HepG2 (cell line): ENCODE measurements at regions not wholly inside any gene's neighbourhood (a gene's known extent, or its start where the extent isn't known, plus 50 kb on each side); places are given as distances from the start of the nearest gene placed in this dataset.

Experiments
- ATAC-seq: fragments of 200-7000 bp; cut with Tn5 transposase; 3 replicates; pipeline ENCODE4 v1.9.1; 2020; ENCODE audit warnings: mild to moderate bottlenecking, moderate library complexity
- BruUV-seq: library from RNA; stranded (reverse); fragments of 400-500 nt; replicated peaks from 2 replicates; lab custom pipeline; 2021; lab: Mats Ljungman, UMichigan
- CTCF ChIA-PET: fragments of 300-600 bp; formaldehyde crosslinking; extraction: SDS; loops from one replicate; lab custom pipeline; 2021; ENCODE audit warnings: low total read pairs, inconsistent platforms, low intra/inter-chr PET ratio; lab: Yijun Ruan, JAX
- POLR2A ChIA-PET: fragments of 350-600 bp; sonication (Branson Sonifier 250); formaldehyde crosslinking; loops from one replicate; lab custom pipeline; 2020; ENCODE audit warnings: antibody characterized with exemption, inconsistent platforms; lab: Yijun Ruan, JAX
- DNase-seq: peaks from one replicate; pipeline ENCODE4 v3.0.0-alpha.2; 2015; ENCODE audit warnings: low spot score
- FAIRE-seq: peaks from 3 replicates; lab custom pipeline; 2011; peaks lifted over from hg19 to GRCh38; lab: Jason Lieb, UNC
- H2AFZ ChIP-seq: one replicate; pipeline ENCODE4 v1.6.1; 2011; ENCODE audit warnings: low read length, inconsistent platforms
- H3K27ac ChIP-seq: fragments of 300-600 bp; 3 replicates; pipeline ENCODE4 v1.8.0; 2011; ENCODE audit warnings: mixed run types, mild to moderate bottlenecking, mixed read lengths, low read length, inconsistent platforms; ENCODE audit not compliant: insufficient read depth; ENCODE audit errors: extremely low read length
- H3K27me3 ChIP-seq, 2 experiments: fragments of 200-600 bp in 1 of 2; 2 replicates in 1 of 2; 3 replicates in 1 of 2; pipeline versions ENCODE4 v1.6.0 to v1.8.0; 2011; ENCODE audit warnings: low read length in 2 of 2, mild to moderate bottlenecking in 2 of 2, moderate library complexity in 2 of 2, inconsistent platforms in 1 of 2; ENCODE audit not compliant: insufficient read depth in 2 of 2, control insufficient read depth in 1 of 2
- H3K36me3 ChIP-seq, 2 experiments: fragments of 200-600 bp in 1 of 2; replicated peaks in 1 of 2; 2 replicates in 1 of 2; 3 replicates in 1 of 2; pipeline versions ENCODE4 v1.5.1 to v1.8.0; 2011; ENCODE audit warnings: low read length in 2 of 2, inconsistent platforms in 1 of 2; ENCODE audit not compliant: insufficient read depth in 2 of 2, control insufficient read depth in 1 of 2
- H3K4me1 ChIP-seq: 2 replicates; pipeline ENCODE4 v1.5.1; 2012; ENCODE audit warnings: low read length, inconsistent platforms; ENCODE audit not compliant: insufficient read depth
- H3K4me2 ChIP-seq: 2 replicates; pipeline ENCODE4 v1.6.0; 2011; ENCODE audit warnings: low read depth, low read length, inconsistent platforms
- H3K4me3 ChIP-seq, 3 experiments: fragments of 200-600 bp in 1 of 3; sonication (generic), shearing (Covaris generic) in 1 of 3; replicated peaks in 1 of 3; 2 replicates each; pipeline ENCODE4 v1.5.1; 2011 to 2016; ENCODE audit warnings: low read length in 3 of 3, inconsistent platforms in 2 of 3, low read depth in 2 of 3, mild to moderate bottlenecking in 2 of 3, control low read depth in 1 of 3, mixed read lengths in 1 of 3; ENCODE audit not compliant: insufficient read depth in 1 of 3
- H3K79me2 ChIP-seq: one replicate; pipeline ENCODE4 v1.6.1; 2011; ENCODE audit warnings: low read length, inconsistent platforms; ENCODE audit not compliant: insufficient read depth
- H3K9ac ChIP-seq: 2 replicates; pipeline ENCODE4 v1.6.0; 2011; ENCODE audit warnings: mild to moderate bottlenecking, low read depth, low read length, inconsistent platforms; ENCODE audit not compliant: insufficient read depth
- H3K9me3 ChIP-seq: 2 replicates; pipeline ENCODE4 v1.5.1; 2012; ENCODE audit warnings: mild to moderate bottlenecking, low read length
- H4K20me1 ChIP-seq: 2 replicates; pipeline ENCODE4 v1.6.0; 2011; ENCODE audit warnings: inconsistent platforms, mild to moderate bottlenecking, low read length, moderate library complexity; ENCODE audit not compliant: insufficient read depth
- CBX1 ChIP-seq: IDR thresholded peaks from one replicate; pipeline ENCODE4 v1.6.1; 2016; ENCODE audit warnings: antibody characterized with exemption, low read depth
- CTCF ChIP-seq: sonication (generic); formaldehyde crosslinking; IDR thresholded peaks from 2 replicates; pipeline ENCODE4 v1.5.0; 2020; ENCODE audit warnings: mild to moderate bottlenecking, missing genetic modification reagents, moderate library complexity
- EEA1 ChIP-seq: sonication (generic); formaldehyde crosslinking; IDR thresholded peaks from 2 replicates; pipeline ENCODE4 v1.5.1; 2020; ENCODE audit warnings: mild to moderate bottlenecking, missing genetic modification reagents, borderline replicate concordance
- FLYWCH1 ChIP-seq: sonication (generic); formaldehyde crosslinking; IDR thresholded peaks from 2 replicates; pipeline ENCODE4 v1.8.1; 2023; ENCODE audit warnings: mild to moderate bottlenecking, missing genetic modification reagents
- JUN ChIP-seq: sonication (generic); formaldehyde crosslinking; IDR thresholded peaks from 2 replicates; pipeline ENCODE4 v1.4.0; 2020; ENCODE audit warnings: mild to moderate bottlenecking, missing genetic modification reagents
- SMC3 ChIP-seq: IDR thresholded peaks from 2 replicates; pipeline ENCODE4 v1.6.1; 2011; ENCODE audit warnings: low read length, improper control_type of control experiment
- STAG1 ChIP-seq: sonication (generic); formaldehyde crosslinking; IDR thresholded peaks from 2 replicates; pipeline ENCODE4 v1.4.0; 2020; ENCODE audit warnings: missing genetic modification reagents
- TBX2 ChIP-seq: sonication (generic); formaldehyde crosslinking; IDR thresholded peaks from 2 replicates; pipeline ENCODE4 v1.5.0; 2020; ENCODE audit warnings: missing genetic modification reagents, mild to moderate bottlenecking, borderline replicate concordance
- TIGD3 ChIP-seq: sonication (generic); formaldehyde crosslinking; IDR thresholded peaks from 2 replicates; pipeline ENCODE4 v1.5.1; 2020; ENCODE audit warnings: mild to moderate bottlenecking, missing genetic modification reagents, borderline replicate concordance
- ZNF20 ChIP-seq: sonication (generic); formaldehyde crosslinking; IDR thresholded peaks from 2 replicates; pipeline ENCODE4 v1.4.0; 2020; ENCODE audit warnings: mild to moderate bottlenecking, moderate library complexity, missing genetic modification reagents
- ZNF292 ChIP-seq: sonication (generic); formaldehyde crosslinking; IDR thresholded peaks from 2 replicates; pipeline ENCODE4 v1.8.1; 2022; ENCODE audit warnings: mild to moderate bottlenecking, low read depth, missing genetic modification reagents, borderline replicate concordance
- ZSCAN22 ChIP-seq: sonication (generic); formaldehyde crosslinking; IDR thresholded peaks from 2 replicates; pipeline ENCODE4 v1.4.0; 2020; ENCODE audit warnings: mild to moderate bottlenecking, missing genetic modification reagents
- ZZZ3 ChIP-seq: sonication (generic); formaldehyde crosslinking; IDR thresholded peaks from 2 replicates; pipeline ENCODE4 v1.4.0; 2020; ENCODE audit warnings: missing genetic modification reagents, mild to moderate bottlenecking, borderline replicate concordance
- WGBS: methylation state at CpG from one replicate; pipeline ENCODE4 v1.1.6; 2017; ENCODE audit warnings: low lambda C conversion rate; 5-methylcytosine and 5-hydroxymethylcytosine counted together
- in situ Hi-C: cut with HindIII; loops from 2 replicates; pipeline ENCODE4 v1.10.0; 2017; ENCODE audit warnings: low pct_unique_long_range_greater_than_20kb; ENCODE audit not compliant: extremely low pct_ligation_motif_present
- intact Hi-C: fragments of 100-400 bp; cut with micrococcal nuclease; formaldehyde crosslinking; loops from one replicate; pipeline ENCODE4 v1.10.0; 2022; ENCODE audit not compliant: unreplicated experiment

- H4K20me1 ChIP-seq, result no peaks in the 10 kb centered on the region
- no peaks in the 10 kb centered on the region for H3K4me1 ChIP-seq
- ATAC-seq (no peak), FAIRE-seq (no peak), DNase-seq (no peak)
- POLR2A ChIA-PET, result no interaction called here
- intact Hi-C loops, result no loop called here
- no peak overlapping the region for H3K4me2 ChIP-seq
- H3K9ac ChIP-seq, result no peak overlapping the region
- BruUV-seq, result no TSS peak
- H2AFZ ChIP-seq, result no peak overlapping the region
- no peak overlapping the region for H3K27ac ChIP-seq
- no peak overlapping the region for H3K4me3 ChIP-seq
- no peaks in the 10 kb centered on the region for H3K27me3 ChIP-seq
- TF ChIP-seq ZNF20 (CRISPR knock-in tag) (no peak), JUN (no peak), ZZZ3 (CRISPR knock-in tag) (no peak), TIGD3 (CRISPR knock-in tag) (no peak), EEA1 (no peak), ZNF292 (no peak), ZSCAN22 (CRISPR knock-in tag) (no peak), CBX1 (no peak)
- peaks cover 65% of the 10 kb centered on the region for H3K9me3 ChIP-seq
- CTCF ChIA-PET, result no interaction called here
- in situ Hi-C loops, result no loop called here
- no peaks in the 10 kb centered on the region for H3K79me2 ChIP-seq
- WGBS, result 62% methylated on average over 4 of the region's 4 CpGs
- no peaks in the 10 kb centered on the region for H3K36me3 ChIP-seq
Measured at GRCh38 chr19:20279516-20279915, 112.5 kb downstream of the ZNF486 start.

- TF ChIP-seq CTCF (CRISPR knock-in tag) (peak; percentile 67), STAG1 (CRISPR knock-in tag) (peak; percentile 79), SMC3 (peak; percentile 17; the same call in 1 of the 2 replicates), FLYWCH1 (CRISPR knock-in tag) (no peak), TBX2 (no peak)
- TF ChIP-seq, all 625 proteins: peak for 3
- no peaks in the 10 kb centered on the region for H3K79me2 ChIP-seq
- peaks cover 62% of the 10 kb centered on the region for H3K9me3 ChIP-seq
- 36% methylated on average over 7 of the region's 7 CpGs for WGBS
- H4K20me1 ChIP-seq, result no peaks in the 10 kb centered on the region
- H3K4me3 ChIP-seq, result no peak overlapping the region
- no TSS peak for BruUV-seq
- in situ Hi-C loops (no loop called here), intact Hi-C loops (no loop called here)
- no peak overlapping the region for H3K27ac ChIP-seq
- no peaks in the 10 kb centered on the region for H3K36me3 ChIP-seq
- POLR2A ChIA-PET, result no interaction called here
- peak; percentile 30 for DNase-seq
- no peak for FAIRE-seq
- H3K4me2 ChIP-seq, result no peak overlapping the region
- H3K27me3 ChIP-seq, result no peaks in the 10 kb centered on the region
- CTCF ChIA-PET, result no interaction called here
- H3K4me1 ChIP-seq, result no peaks in the 10 kb centered on the region
- H3K9ac ChIP-seq, result no peak overlapping the region
- no peak overlapping the region for H2AFZ ChIP-seq
- peak; percentile 41; the same call in 1 of the 3 replicates for ATAC-seq
Measured at GRCh38 chr19:20278342-20278741, 111.3 kb downstream of the ZNF486 start.
